ENCODE measurements at regions not wholly inside any gene's neighbourhood (a gene's known extent, or its start where the extent isn't known, plus 50 kb on each side); places are given as distances from the start of the nearest gene placed in this dataset.
"Not testable (repeated sequence)": the region's sequence is repeated elsewhere in the genome, so short reads cannot be mapped to it uniquely, and the experiment has no call there.

DNA sequence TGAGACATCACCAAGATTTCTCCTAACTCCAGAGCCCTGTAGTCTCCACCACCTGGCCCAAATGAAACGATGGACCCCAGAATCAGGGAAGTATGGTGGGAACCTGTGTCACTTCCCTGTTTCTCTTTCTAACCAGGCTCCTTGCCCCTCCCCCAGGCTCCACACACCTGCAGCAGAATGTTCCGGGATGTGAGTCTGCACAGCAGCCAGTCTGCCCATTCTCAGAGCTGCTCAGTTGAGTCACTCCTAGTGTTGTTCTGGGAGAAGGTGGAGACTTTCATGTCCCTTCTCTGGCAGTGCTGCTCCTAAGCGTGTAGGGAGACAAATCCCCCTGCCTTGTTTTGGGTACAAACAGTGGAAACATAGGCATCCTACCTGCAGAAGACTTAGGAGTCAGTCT lies 76.0 kb upstream of the XPA start:
- DNase-seq (ENCODE audit: low read depth in 2 of 3, low spot score in 2 of 3): no peak

- no peak for DNase-seq (ENCODE audit: low read depth in 2 of 3, low spot score in 2 of 3)
Observed at GRCh38 chr9:97773723-97774122, 76.6 kb upstream of the XPA start.

DNA sequence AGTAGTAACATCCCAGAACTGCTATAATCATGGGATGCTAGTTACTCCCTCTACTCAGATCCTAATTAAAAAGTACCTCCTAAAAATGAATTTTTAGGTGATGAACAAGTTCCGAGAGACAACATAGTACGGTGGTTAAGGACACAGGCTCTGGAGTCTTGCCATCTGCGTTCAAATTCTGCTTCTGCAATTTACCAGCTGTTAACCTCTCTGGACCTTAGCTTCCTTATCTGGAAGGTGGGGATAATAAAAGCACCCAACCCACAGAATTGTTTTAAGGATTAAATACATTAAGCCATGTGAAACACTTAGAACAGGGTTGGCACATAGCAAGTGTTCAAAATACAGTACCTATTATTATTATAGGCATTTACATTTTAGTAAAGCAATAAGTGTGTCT lies 77.5 kb upstream of the XPA start:
- DNase-seq (ENCODE audit: low read depth in 2 of 3, low spot score in 2 of 3): no peak

GRCh38 chr9:97778740-97779139 lies 74.3 kb upstream of the FOXE1 start:
- DNase-seq (ENCODE audit: low read depth in 2 of 3, low spot score in 2 of 3): not testable (repeated sequence)

DNA sequence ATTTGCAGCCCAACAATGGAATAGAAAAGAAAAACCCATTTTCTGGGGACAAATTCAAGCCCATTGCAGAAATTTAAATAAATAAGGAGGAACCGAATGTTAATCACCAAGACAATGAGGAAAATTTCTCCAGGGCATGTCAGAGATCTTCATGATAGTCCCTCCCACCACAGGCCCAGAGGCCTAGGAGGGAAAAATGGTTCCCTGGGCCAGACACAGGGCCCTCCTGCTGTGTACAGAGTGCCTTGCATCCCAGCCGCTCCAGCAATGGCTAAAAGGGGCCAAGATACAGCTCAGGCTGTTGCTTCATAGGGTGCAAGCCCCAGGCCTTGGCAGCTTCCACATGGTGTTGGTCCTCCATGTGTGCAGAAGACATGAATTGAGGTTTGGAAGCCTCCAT lies 73.4 kb upstream of the FOXE1 start:
- no peak for DNase-seq (ENCODE audit: low read depth in 2 of 3, low spot score in 2 of 3)

- no peak for DNase-seq (ENCODE audit: low read depth in 2 of 3, low spot score in 2 of 3)
Observed at GRCh38 chr9:97781902-97782301, 71.1 kb upstream of the FOXE1 start.

- DNase-seq (ENCODE audit: low read depth in 2 of 3, low spot score in 2 of 3): no peak
Observed at GRCh38 chr9:97786341-97786740, 66.7 kb upstream of the FOXE1 start.

GRCh38 chr9:97787551-97787950 lies 65.5 kb upstream of the FOXE1 start:
- no peak for DNase-seq (ENCODE audit: low read depth in 2 of 3, low spot score in 2 of 3)

GRCh38 chr9:97788763-97789663 lies 64.0 kb upstream of the FOXE1 start:
- DNase-seq (ENCODE audit: low read depth in 2 of 3, low spot score in 2 of 3): no peak

DNA sequence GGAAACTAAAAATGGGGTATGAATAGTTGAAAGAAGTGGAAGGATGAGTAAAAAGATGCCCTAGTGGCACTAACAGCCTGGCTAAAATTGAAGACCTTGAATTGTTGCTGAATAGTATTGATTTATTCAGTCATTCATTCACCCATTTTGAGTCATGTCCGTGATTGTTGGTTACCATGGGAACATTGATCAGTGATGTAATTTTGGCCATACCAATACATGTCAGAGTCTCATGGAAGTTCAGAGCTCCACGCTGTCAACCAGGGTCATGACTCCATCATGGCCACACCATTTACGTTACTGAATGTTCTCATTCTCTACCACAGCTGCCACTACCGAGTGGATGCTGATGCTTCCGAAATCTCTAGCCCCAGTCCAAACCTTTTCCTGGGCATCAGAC lies 62.5 kb upstream of the FOXE1 start:
- DNase-seq (ENCODE audit: low read depth in 2 of 3, low spot score in 2 of 3): no peak

- DNase-seq (ENCODE audit: low read depth in 2 of 3, low spot score in 2 of 3): no peak
Observed at GRCh38 chr9:97791542-97791941, 61.5 kb upstream of the FOXE1 start.

GRCh38 chr9:97793067-97793466 lies 60.0 kb upstream of the FOXE1 start:
- no peak for DNase-seq (ENCODE audit: low read depth in 2 of 3, low spot score in 2 of 3)

GRCh38 chr9:97794666-97795065 lies 58.4 kb upstream of the FOXE1 start:
- no peak for DNase-seq (ENCODE audit: low read depth in 2 of 3, low spot score in 2 of 3)

- DNase-seq (ENCODE audit: low read depth in 2 of 3, low spot score in 2 of 3): not testable (repeated sequence)
Observed at GRCh38 chr9:97796176-97796575, 56.9 kb upstream of the FOXE1 start.

- DNase-seq (ENCODE audit: low read depth in 2 of 3, low spot score in 2 of 3): no peak
Observed at GRCh38 chr9:97801180-97801579, 51.8 kb upstream of the FOXE1 start.

GRCh38 chr9:97802276-97802675 lies 50.8 kb upstream of the FOXE1 start:
- DNase-seq (ENCODE audit: low read depth in 2 of 3, low spot score in 2 of 3): no peak

DNA sequence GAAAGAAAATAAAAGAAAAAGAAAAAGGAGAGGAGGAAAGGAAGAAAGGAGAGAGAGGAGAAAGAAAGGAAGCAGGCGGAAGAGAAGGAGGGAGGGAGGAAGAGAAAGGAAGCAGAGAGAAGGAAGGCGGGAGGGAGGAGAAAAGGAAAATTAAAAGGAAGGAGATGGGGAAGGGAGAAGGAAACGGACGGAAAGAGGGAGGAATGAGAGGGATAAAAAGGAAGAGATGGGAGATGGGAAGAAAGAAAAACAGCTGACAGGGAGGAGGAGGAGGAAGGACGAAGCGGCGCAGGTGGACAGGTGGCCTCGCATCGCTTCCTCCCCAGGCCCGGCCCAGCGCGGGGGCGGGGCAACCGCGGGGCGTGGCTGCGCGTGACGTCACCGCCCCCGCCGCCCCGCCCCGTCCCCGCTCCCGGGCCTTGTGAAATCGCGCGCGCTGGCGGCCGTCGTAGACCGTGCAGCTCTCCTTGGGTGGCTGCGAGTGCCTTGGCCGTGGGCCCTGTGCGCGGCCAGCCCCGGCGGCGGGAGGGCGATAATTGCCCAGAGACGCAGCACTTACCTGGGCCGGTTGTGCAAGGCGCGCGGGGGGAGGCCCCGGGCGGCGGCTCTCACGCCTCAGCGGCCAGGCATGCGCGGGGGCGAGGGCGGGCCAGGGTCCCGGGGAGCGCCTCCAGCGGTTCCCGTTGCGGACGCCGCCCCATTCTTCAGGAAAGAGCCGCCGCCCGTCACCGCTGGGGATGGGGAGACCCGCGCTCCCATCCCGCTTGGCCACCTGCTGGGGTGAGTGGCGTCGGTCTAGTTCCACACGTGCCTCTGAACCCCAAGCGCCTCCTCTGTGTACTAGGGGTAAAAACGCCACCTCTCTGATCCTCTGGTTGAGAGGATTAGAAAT lies 49.6 kb upstream of the FOXE1 start:
- peak; percentile 30 to 56 (median 39) for DNase-seq (ENCODE audit: low read depth in 2 of 3, low spot score in 2 of 3)
